Fibroblast of skin of right biceps (primary cell): ENCODE measurements at regions not wholly inside any gene's neighbourhood (a gene's known extent, or its start where the extent isn't known, plus 50 kb on each side); places are given as distances from the start of the nearest gene placed in this dataset.

ENCODE experiments used
- DNase-seq: peaks from one replicate; pipeline ENCODE4 v3.0.0-alpha.2; 2013

DNA sequence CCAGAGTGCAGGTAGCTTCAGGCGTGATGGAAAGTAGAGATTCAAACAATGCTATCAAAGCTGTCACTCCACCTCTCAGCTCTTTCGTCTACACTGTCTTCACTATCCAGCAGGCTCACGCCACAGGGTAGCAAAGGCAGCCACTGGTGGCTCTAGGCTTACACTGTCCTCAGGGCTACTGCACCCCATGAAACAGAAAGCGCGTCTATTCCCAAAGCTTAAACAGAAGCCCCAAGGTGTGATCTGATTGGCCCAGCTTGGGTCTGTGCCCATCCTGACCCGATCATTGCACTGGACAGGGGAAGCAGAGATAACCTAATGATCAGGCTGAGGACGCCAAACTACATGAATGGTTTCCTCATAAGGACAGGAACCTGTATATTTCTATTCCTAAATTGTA, 100.1 kb downstream of the PDCL3 start:
- DNase-seq: no peak

DNA sequence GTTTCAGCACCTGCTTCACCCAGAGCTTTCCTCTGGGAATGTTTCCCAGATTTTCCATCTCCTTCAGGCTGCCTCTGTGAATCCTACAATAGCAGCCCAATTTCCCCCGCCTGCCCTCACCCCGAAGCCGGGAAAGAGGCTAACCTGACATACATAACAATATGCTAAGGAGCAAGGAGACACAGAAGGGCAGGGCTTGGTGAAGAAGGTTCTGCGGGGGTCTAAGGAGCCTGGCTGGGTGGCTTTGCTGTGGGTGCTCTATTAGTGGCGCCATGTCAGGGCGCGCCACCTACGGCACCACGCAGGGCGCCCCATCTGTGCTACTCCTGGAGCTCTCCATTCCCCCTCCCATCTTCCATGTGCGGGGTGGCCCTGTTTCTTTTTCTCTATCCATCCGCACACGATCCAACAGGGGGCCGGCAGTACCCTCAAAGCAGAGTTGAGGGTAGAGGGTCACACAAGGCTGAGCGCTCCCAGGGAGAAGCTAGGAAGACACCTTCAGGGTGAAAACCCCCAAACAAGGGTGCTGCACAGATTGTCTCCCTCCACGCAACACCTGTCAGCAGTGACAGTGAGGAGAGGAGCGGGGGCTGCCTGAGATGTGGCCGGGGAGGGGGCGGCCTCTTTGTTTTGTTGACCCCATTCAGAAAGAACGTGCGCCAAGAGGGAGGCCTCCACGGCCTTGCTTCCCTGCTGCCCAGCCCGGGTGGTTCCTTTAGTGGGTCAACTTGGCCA, 101.4 kb downstream of the PDCL3 start:
- no peak for DNase-seq

DNA sequence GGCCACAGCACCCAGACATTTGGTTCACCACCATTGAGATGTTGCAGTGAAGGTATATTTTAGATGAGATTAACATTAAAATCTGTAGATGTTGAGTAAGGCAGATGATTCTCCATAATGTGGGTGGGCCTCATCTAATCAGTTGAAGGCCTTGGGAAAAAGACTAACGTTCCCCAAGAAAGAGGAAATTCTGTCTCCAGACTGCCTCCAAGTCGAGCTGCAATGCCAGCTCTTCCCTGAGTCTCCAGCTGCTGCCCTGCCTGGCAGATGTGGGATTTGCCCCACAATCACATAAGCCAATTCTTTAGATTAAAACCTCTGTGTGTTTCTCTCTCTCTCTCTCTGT, 101.9 kb downstream of the PDCL3 start:
- no peak for DNase-seq

DNA sequence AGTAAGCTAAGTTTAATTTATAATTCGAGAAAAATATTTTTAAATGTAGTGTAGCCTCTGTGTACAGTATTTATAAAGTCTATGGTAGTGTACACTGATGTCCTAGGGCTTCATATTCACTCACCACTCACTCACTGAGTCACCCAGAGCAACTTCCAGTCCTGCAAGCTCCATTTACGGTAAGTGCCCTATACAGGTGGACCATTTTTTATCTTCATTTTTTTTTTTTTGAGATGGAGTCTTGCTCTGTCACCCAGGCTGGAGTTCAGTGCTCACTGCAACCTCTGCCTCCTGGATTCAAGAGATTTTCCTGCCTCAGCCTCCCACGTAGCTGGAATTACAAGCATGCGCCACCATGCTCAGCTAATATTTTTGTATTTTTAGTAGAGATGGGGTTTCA, 104.2 kb downstream of the PDCL3 start:
- no peak for DNase-seq

DNA sequence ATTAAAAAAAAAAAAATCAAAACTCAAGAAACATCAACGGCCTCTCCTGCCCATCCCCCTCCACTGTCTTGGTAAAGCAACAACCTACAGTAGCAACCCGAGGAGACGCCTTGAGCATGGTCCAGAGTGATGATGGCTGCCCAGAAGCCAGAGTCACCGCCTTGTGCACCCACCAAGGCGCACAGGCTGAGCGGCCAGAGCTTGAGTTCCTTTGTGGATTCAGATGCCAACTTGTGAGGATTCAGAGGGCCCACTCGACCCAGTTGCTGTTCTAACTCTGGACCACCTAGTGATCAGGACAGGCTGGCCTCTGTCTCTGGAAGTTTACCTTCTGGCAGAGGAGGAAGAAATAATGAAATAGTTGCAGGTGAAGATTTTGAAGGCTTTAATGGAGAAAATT, 105.0 kb downstream of the PDCL3 start:
- DNase-seq: no peak

DNA sequence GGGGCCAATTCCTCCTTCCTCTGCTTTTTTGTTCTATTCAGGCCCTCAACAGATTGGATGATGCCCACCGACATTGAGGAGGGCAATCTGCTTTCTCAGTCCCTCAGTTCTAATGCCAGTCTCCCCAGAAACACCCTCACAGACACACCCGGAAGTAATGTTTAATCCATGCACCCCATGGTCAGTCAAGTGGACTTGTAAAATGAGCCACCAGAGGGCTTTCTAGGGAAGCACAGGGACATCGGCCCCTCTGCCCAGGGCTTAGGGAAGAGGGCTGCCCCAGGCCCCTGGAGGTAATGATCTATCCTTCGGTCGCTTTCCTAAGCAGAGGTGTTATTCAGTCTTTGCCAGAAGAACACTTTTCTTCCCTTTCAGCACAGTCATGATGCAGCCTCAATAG, 107.4 kb downstream of the PDCL3 start:
- DNase-seq: no peak

DNA sequence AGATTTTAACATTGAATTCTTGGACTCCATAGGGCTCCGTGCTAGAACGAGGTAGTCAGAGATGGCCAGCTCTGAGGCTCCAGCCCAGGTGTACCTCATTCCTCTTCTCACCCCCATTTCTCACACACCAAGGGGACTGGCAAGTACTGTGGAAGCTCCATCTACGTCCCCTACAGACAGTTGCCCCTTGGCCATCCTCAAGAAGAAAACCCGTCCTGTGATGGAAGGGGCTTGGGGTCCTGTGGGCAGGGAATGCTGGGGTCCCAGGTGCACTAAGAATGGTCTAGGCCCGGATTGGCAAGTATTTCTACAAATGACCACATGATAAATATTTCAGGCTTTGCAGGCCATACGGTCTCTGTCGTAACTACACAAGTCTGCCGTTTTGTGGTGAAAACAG, 110.3 kb downstream of the PDCL3 start:
- DNase-seq: no peak

DNA sequence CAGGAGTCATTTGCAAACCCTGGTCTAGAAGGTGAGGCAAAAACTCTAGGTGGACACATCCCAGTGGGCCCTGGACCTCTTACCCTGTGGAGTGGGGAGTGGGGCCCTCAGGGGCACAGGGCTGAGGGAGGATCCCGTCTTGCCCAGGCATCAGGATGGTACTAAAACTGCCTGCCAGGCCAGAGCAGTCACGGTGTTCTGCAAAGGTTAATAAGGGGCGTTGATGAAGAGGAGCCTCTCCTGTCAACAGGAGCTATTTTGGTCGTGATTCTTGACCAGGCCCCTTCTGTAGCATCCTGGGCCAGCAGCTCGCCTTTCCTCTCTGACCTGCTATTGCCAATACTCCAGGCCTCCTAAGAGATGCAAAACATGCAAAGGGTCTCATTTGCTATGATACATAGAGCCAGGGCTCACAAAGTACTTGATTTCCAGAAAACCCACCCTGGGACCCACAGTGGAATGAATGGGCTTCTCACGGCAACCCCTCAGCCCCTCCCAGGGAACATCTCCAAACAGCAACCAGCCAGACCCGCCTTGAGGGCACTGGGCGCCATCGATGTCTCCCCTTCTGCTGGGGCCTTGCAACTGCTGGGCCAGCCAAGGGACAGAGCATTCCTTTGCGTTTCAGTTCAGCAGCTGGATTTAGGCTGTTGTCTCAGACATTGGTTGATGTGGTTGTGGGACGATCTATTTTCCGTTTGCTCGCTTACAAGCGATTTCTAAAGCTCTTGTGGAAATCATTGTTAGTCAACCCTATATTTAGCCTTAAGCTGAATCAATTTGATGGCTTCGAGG, 111.1 kb downstream of the PDCL3 start:
- no peak for DNase-seq

DNA sequence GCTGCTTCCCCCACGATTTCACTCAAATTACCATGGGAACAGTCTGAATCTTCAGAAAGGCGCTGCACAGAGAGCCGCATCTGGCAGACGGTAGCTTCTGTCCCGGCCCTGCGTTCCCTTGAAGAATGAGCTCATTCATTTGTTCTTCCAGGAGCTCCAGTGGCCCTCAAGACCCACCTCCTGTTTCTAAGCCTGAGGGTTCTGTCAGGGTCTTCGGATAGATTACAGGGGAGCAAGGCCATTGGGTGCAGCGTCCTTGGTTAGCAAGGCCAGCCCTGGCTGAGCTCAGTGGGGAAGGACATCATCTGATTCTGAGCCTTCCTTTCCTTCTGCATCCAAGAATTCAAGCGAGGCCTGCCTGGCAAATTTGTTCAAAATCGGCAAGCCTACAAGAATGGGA, 111.9 kb downstream of the PDCL3 start:
- no peak for DNase-seq

DNA sequence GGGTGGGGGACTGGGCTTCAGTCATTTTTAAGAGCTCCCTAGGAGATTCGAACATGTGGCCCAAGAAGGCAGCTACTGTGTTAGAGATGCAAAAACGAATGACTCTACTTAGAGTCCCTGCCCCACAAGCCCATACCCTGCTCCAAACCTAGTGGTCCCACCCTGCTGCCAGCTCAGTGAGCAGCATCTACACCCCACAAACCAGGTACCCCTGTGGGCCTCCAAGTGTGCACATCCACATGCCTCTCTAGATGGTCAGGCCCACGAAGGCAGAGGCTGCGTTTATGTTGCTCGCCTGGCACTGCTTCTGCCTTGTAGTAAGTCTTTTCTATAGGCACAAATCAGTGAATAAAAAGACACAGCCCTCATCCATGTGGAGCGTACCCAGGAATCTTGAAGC, 112.6 kb downstream of the PDCL3 start:
- no peak for DNase-seq

DNA sequence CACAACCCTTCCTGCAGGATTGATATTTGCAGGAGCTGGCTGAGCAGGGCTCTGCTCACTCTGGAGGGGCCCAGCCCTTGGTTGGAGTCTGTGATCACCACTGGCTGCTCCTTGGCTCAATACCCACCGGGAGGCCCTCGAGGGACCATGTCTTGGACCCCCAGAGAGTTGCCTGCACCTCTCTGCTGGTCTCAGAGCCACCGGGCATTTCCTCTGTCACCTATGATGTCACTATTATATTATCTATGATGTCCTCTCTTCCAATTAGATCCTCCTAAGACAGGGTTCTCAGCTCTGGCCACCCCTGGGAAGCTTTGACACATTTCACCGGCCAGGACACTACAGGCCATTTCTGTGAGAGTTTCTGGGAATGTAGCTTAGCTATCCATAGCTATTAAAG, 113.1 kb downstream of the PDCL3 start:
- DNase-seq: no peak

DNA sequence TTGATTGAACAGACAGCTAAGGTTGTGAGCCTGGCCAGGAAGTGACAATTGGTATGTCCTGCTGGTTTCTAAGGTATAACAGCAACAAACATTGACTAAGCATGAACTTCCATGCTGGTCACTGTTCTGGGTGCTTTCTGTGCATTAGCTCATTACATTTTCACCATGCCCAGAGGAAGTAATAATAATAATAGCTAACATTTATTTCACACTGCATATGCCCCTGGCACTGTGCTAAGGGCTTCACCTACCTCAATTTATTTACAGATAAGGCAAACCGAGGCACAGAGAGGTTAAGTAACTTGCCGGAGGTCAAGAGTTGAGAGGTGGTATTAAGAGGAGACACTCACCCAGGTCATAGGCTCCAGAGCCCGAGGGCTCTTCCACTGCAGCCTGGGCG, 113.6 kb downstream of the PDCL3 start:
- DNase-seq: no peak

DNA sequence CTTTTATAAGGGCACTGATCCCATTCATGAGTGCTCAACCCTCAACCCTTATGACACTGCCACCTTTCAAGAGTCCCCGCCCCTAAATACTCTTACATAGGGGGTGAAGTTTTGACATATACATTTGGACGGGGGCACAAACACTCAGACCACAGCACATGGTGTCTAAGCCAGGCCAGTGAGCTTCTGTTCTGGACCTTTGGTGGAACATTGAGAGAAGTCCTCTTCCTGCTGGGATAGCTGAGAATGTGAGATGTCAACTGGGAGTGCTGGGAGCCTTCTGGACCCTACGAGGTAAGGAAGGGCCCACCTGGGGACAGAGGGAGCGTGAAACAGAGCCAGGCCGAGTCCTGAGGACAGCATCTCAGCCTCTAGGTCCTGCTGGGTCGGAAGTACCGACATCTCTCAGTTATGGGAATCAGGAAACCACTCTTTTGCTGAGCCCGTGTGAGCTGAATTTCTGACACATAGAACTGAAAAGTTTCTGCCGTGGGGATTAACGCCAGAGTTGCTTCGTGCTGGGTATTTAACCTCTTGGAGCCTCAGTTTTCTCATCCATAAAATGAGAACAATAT, 114.9 kb downstream of the PDCL3 start:
- no peak for DNase-seq

DNA sequence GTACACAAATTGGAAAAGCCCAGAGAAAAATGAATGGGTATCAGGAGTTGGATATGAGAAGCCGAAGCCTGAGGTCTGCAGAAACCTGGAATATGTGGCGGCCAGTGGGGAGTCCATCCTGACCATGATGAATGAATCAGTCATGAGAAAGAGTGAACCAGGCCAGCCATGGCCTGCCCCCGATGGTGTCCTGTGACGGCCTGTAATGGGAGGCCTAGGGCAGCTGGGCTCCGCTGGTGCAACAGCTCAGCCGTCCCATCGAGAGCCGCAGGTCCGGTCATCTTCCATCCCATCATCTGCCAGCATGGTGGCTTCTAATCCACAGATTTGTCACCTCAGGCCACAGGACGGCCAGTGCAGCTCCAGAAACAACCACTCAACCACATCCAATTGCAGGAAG, 116.4 kb downstream of the PDCL3 start:
- no peak for DNase-seq

DNA sequence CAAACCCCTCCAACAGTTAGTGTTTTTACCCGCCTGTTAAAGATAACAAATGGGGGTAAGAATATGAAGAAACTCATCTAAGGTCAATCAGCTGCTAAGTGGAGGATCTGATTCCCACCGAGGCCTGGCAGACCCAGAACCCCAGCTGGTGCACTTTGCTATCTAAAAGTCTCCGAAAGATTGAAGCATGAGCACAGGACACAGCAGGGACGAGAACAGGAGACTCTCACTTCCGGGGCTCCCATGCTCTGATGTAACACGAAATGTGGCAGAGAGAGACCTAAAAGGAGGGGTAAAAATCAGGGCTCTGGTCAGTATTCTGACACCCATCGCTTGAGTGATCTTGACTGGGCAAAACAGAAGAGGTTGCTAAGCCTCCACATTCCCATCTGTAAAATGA, 119.7 kb downstream of the PDCL3 start:
- DNase-seq: no peak

DNA sequence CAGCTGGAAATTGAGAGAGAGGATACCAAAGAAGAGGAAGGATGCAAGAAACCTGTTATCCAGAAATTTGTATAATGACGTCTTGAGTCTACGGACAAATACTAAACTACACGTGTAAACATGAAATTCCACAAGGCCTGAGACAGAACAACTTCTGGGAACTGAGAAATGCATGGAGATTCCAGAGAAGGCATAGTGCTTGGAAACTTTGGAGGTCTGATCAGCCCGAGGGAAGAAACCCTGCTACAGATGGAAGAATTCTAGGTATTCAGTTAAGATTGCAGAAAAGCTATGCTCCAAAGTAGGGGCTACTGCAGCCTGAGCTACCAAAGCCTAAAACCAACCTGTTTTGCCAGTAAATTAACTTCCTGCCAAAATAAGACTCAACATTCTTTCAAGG, 120.4 kb downstream of the PDCL3 start:
- no peak for DNase-seq

DNA sequence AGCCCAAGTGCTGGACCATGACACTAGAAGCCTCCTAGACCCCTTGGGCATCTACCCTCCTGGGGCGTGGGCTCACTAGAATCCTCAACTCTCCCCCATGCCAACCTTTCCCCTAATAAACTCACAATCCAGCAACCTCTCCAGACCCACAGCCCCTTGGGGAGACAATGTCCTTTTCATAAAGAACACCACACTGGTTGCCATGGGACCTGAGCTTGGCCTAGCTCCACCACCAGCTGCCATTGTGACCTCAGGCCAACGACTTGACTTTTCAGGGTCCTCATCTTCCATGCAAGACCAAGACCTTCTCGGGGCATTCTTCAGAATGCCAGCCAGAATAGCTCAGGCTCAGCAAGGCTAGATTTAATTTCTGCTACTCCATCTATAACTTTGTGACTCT, 128.1 kb upstream of the NPAS2 start:
- no peak for DNase-seq

DNA sequence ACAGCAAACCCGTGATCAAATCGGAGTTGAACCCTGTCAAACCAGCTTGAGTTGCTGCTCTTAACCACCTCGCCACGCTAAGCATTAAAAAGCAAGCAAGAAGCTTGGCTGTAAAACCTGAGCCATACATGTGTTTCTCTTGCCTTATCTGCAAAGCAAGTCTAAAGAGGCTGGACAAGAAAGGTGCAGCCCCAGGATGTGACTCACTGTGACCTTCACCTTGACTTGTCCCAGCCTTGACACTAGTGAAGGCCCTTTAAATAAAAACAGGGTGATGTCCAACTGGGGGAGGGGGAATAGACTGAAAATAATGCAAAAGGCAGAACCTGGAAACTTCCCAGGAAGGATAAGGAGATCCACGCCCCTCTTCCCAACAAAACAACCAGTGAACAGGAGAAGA, 127.6 kb upstream of the NPAS2 start:
- DNase-seq: no peak

DNA sequence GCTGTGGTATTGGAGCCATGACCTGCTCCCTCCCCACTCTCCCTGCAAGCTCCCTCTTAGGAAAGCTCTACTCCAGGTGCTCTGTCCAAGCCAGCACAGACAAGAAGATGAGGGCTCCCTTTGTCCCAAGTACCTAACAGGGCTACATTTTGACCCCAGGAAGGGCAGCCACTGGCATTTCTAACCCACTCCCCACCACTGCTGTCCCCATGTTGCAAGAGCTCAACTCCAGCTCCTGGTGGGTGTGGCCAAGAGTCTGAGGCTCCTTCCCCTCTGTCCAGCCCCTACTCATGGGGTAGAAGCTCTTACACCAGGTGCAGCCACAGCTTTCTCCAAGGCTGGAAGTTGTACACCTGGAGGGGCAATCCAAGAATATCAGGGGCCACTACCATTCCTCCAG, 127.0 kb upstream of the NPAS2 start:
- no peak for DNase-seq

DNA sequence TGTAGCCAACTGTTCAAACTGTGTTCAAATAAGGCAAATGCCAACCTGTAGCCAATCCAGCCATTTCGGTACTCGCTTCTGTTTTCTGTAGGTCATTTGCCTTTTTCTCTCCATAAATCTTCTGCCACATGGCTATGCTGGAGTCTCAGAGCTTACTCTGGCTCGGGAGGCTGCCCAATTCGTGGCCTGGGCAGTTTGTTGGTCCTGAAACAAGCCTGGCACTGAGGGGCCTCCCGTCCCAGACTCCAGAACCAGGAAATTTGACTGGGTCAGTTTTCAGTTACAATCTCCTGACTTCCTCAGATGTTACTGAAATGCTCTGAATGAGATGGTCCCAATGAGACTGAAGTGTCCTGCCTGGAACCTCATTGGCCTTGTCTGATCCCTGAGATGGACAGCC, 120.8 kb upstream of the NPAS2 start:
- no peak for DNase-seq

DNA sequence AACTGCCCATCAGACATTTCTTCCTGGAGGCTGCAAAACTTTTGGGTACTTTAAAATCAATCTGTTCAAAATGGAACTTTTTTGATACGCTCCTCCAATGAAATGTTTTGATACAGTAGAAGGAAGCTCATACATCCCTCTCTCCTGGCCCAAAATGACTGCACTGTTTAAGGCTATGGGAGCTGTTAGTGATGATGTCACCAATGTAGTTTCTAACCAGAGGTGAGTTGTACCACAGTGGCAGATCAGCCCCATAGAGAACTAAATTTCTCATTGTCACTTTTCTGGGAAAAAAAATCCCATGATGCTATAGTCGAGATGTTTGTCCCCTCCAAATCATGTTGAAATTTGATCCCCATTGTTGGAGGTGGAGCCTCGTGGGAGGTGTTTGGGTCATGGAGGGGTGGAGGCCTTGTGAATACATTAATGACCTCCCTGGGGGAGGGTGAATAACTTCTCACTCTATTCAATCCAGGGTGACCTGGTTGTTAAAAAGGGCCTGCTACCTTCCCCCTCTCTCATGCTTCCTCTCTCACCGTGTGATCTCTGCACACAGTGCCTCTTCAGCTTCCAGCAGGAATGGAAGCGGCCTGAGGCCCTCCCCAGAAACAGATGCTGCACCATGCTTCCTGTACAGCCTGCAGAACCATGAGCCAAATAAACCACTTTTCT, 117.4 kb upstream of the NPAS2 start:
- no peak for DNase-seq

DNA sequence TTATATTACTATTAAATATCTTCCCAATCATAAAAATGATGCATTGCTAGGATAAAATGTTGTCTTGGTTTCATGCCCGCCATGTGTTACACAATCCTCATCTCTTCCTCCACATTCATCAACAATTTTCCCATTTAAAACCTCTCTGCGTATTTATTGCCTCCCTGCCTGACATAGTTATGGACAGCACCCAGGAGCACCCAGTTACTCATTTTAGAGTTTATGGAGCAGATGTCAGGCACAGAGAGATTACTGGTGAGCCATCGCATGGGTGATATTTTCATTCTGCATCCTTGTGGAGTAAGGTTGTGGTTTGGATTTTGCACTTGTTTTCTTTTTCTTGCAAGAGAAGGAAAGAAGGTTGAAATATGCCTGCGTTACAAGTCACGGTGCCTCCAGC, 116.7 kb upstream of the NPAS2 start:
- no peak for DNase-seq

DNA sequence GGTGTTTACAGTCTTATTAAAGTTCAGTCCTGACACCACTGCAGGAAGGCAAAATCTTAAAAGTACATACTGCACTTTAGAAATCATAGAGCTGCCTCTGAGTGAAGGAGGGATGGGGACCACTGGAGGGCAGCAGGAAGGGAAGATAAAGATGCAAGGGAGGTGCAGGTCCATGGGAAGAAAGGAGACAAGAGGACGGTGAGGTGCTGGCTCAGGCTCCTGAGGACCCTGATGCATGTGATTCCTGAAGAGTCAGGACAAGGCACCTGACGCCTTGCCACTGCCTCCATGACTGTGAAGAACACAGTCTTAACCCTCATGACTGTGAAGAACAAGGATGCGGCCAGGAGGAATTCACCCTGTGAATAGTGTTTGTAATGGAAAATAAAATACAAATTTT, 116.2 kb upstream of the NPAS2 start:
- no peak for DNase-seq

DNA sequence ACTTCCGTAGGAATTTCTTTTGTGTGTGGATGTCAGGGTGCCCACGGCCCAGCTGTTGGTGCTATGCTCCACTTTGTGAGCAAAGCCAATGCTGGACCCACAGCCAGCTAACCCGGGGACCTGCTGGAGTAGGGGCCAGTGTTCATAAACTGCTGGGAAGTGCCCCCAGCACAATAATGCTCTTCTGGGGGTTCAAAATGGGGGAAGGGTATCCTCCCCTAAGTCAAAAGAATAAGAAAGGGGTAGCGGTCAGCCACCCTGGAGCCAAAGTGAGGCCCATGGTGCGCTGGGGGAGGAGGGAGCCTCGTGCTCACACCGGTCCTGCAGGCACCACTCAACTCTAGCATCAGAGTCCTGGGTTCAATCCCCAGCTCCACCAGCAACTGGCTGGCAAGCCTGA, 115.8 kb upstream of the NPAS2 start:
- DNase-seq: no peak
